Liver (tissue), 8 donors: ENCODE measurements at regions not wholly inside any gene's neighbourhood (a gene's known extent, or its start where the extent isn't known, plus 50 kb on each side); places are given as distances from the start of the nearest gene placed in this dataset.

ENCODE experiments used
- DNase-seq: peaks from one replicate; pipeline ENCODE4 v3.0.0-alpha.2; 2017; ENCODE audit warnings: low spot score
- H3K27ac ChIP-seq, 2 donors: one replicate each; pipeline ENCODE4 v1.7.0; 2013; ENCODE audit warnings: inconsistent platforms in 2 of 2, low read length in 2 of 2, control low read depth in 1 of 2, low read depth in 1 of 2, mild to moderate bottlenecking in 1 of 2
- H3K27me3 ChIP-seq, 4 donors: one replicate each; pipeline versions ENCODE4 v1.6.1 to v1.7.0; 2013; ENCODE audit warnings: low read length in 3 of 4, inconsistent platforms in 1 of 4, mild to moderate bottlenecking in 1 of 4, moderate library complexity in 1 of 4; ENCODE audit not compliant: control insufficient read depth in 4 of 4, insufficient read depth in 4 of 4
- H3K36me3 ChIP-seq, 4 donors: one replicate each; pipeline versions ENCODE4 v1.6.1 to v1.7.0; 2013; ENCODE audit warnings: low read length in 3 of 4, mild to moderate bottlenecking in 3 of 4, low read depth in 1 of 4, moderate library complexity in 1 of 4; ENCODE audit not compliant: control insufficient read depth in 4 of 4, insufficient read depth in 3 of 4
- H3K4me1 ChIP-seq, 4 donors: one replicate each; pipeline versions ENCODE4 v1.6.1 to v1.7.0; 2013; ENCODE audit warnings: low read length in 3 of 4, mild to moderate bottlenecking in 3 of 4, moderate library complexity in 1 of 4; ENCODE audit not compliant: control insufficient read depth in 4 of 4, insufficient read depth in 4 of 4
- H3K4me3 ChIP-seq, 3 donors: one replicate each; pipeline versions ENCODE4 v1.6.1 to v1.7.0; 2013; ENCODE audit warnings: low read length in 3 of 3, control low read depth in 1 of 3, low read depth in 1 of 3, mild to moderate bottlenecking in 1 of 3
- H3K9ac ChIP-seq, 2 donors: one replicate each; pipeline ENCODE4 v1.7.0; 2013; ENCODE audit warnings: low read length in 2 of 2, mild to moderate bottlenecking in 2 of 2, moderate library complexity in 2 of 2, control low read depth in 1 of 2, low read depth in 1 of 2
- H3K9me3 ChIP-seq, 4 donors: one replicate each; pipeline versions ENCODE4 v1.6.1 to v1.7.0; 2013; ENCODE audit warnings: low read length in 3 of 4; ENCODE audit not compliant: control insufficient read depth in 4 of 4
- ATF3 ChIP-seq: IDR thresholded peaks from 2 replicates; pipeline ENCODE4 v1.6.1; 2016; ENCODE audit warnings: antibody characterized with exemption
- CTCF ChIP-seq: fragments of 150-350 bp; IDR thresholded peaks from 2 replicates; pipeline ENCODE4 v1.5.1; 2017; ENCODE audit warnings: improper control_type of control experiment, low read depth, low read length; ENCODE audit not compliant: missing input control
- EGR1 ChIP-seq, 2 donors: IDR thresholded peaks; 2 replicates each; pipeline ENCODE4 v1.6.1; 2016 to 2018; ENCODE audit warnings: antibody characterized with exemption in 2 of 2, low read depth in 2 of 2
- FOXA1 ChIP-seq: IDR thresholded peaks from 2 replicates; pipeline ENCODE4 v1.6.1; 2016; ENCODE audit warnings: antibody characterized with exemption
- GABPA ChIP-seq, 2 donors: IDR thresholded peaks in 1 of 2; conservative IDR thresholded peaks in 1 of 2; 2 replicates each; pipeline ENCODE4 v1.6.1; 2016; ENCODE audit warnings: antibody characterized with exemption in 2 of 2, mild to moderate bottlenecking in 1 of 2, moderate library complexity in 1 of 2
- HNF4A ChIP-seq, 2 donors: conservative IDR thresholded peaks; 2 replicates each; pipeline ENCODE4 v1.6.1; 2016; ENCODE audit warnings: antibody characterized with exemption in 2 of 2, mild to moderate bottlenecking in 2 of 2
- HNF4G ChIP-seq: IDR thresholded peaks from 2 replicates; pipeline ENCODE4 v1.6.1; 2016; ENCODE audit warnings: antibody characterized with exemption
- JUND ChIP-seq, 2 donors: IDR thresholded peaks; 2 replicates each; pipeline ENCODE4 v1.6.1; 2016; ENCODE audit warnings: antibody characterized with exemption in 2 of 2
- NR2F2 ChIP-seq: IDR thresholded peaks from 2 replicates; pipeline ENCODE4 v1.6.1; 2016; ENCODE audit warnings: antibody characterized with exemption
- RAD21 ChIP-seq, 2 donors: IDR thresholded peaks; 2 replicates each; pipeline ENCODE4 v1.6.1; 2016; ENCODE audit warnings: antibody characterized with exemption in 2 of 2, mild to moderate bottlenecking in 2 of 2
- RXRA ChIP-seq, 2 donors: IDR thresholded peaks; 2 replicates each; pipeline ENCODE4 v1.6.1; 2017 to 2018; ENCODE audit warnings: antibody characterized with exemption in 2 of 2, mild to moderate bottlenecking in 1 of 2
- SP1 ChIP-seq: IDR thresholded peaks from 2 replicates; pipeline ENCODE4 v1.6.1; 2018; ENCODE audit warnings: antibody characterized with exemption, mild to moderate bottlenecking
- TAF1 ChIP-seq: conservative IDR thresholded peaks from 2 replicates; pipeline ENCODE4 v1.6.1; 2016; ENCODE audit warnings: antibody characterized with exemption, mild to moderate bottlenecking
- YY1 ChIP-seq: IDR thresholded peaks from 2 replicates; pipeline ENCODE4 v1.6.1; 2016; ENCODE audit warnings: antibody characterized with exemption, mild to moderate bottlenecking
- WGBS: extraction: QIAGEN DNeasy Blood & Tissue Kit; methylation state at CpG from one replicate; pipeline ENCODE4 v1.1.7; 2013; 5-methylcytosine and 5-hydroxymethylcytosine counted together
- TF ChIP-seq, protein P1 (sequence below): IDR thresholded peaks from 2 replicates; pipeline ENCODE4 v1.6.1; 2016; ENCODE audit warnings: antibody characterized with exemption
- TF ChIP-seq, protein P2 (sequence below): IDR thresholded peaks from 2 replicates; pipeline ENCODE4 v1.6.1; 2016; ENCODE audit warnings: antibody characterized with exemption, mild to moderate bottlenecking
- donor health status: healthy.
- donor health status: healthy.
- donor health status: healthy.
- donor health status: healthy.
- donor health status: healthy.

- no peaks in the 10 kb centered on the region for H3K9me3 ChIP-seq
- no peak overlapping the region for H3K27ac ChIP-seq
- DNase-seq: no peak
- H3K4me3 ChIP-seq: no peak overlapping the region
- no peaks in the 10 kb centered on the region for H3K27me3 ChIP-seq
- H3K4me1 ChIP-seq: no peaks in the 10 kb centered on the region
- TF ChIP-seq, protein P1, sequence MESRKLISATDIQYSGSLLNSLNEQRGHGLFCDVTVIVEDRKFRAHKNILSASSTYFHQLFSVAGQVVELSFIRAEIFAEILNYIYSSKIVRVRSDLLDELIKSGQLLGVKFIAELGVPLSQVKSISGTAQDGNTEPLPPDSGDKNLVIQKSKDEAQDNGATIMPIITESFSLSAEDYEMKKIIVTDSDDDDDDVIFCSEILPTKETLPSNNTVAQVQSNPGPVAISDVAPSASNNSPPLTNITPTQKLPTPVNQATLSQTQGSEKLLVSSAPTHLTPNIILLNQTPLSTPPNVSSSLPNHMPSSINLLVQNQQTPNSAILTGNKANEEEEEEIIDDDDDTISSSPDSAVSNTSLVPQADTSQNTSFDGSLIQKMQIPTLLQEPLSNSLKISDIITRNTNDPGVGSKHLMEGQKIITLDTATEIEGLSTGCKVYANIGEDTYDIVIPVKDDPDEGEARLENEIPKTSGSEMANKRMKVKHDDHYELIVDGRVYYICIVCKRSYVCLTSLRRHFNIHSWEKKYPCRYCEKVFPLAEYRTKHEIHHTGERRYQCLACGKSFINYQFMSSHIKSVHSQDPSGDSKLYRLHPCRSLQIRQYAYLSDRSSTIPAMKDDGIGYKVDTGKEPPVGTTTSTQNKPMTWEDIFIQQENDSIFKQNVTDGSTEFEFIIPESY: no peak
- TF ChIP-seq NR2F2 (no peak), CTCF (no peak), HNF4A (conservative IDR thresholded peaks at IDR 0.05) (no peak), TAF1 (no peak), GABPA (IDR thresholded peaks at IDR 0.05 in 1 of 2, conservative IDR thresholded peaks at IDR 0.05 in 1 of 2) (no peak), JUND (IDR thresholded peaks at IDR 0.05) (no peak), RXRA (IDR thresholded peaks at IDR 0.05) (no peak), EGR1 (IDR thresholded peaks at IDR 0.05; ENCODE audit: low read depth in 2 of 2) (no peak), FOXA1 (no peak)
- TF ChIP-seq, protein P2, sequence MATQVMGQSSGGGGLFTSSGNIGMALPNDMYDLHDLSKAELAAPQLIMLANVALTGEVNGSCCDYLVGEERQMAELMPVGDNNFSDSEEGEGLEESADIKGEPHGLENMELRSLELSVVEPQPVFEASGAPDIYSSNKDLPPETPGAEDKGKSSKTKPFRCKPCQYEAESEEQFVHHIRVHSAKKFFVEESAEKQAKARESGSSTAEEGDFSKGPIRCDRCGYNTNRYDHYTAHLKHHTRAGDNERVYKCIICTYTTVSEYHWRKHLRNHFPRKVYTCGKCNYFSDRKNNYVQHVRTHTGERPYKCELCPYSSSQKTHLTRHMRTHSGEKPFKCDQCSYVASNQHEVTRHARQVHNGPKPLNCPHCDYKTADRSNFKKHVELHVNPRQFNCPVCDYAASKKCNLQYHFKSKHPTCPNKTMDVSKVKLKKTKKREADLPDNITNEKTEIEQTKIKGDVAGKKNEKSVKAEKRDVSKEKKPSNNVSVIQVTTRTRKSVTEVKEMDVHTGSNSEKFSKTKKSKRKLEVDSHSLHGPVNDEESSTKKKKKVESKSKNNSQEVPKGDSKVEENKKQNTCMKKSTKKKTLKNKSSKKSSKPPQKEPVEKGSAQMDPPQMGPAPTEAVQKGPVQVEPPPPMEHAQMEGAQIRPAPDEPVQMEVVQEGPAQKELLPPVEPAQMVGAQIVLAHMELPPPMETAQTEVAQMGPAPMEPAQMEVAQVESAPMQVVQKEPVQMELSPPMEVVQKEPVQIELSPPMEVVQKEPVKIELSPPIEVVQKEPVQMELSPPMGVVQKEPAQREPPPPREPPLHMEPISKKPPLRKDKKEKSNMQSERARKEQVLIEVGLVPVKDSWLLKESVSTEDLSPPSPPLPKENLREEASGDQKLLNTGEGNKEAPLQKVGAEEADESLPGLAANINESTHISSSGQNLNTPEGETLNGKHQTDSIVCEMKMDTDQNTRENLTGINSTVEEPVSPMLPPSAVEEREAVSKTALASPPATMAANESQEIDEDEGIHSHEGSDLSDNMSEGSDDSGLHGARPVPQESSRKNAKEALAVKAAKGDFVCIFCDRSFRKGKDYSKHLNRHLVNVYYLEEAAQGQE: no peak
- no peak overlapping the region for H3K9ac ChIP-seq
- 98% methylated on average over 1 of the region's 1 CpG for WGBS
- H3K36me3 ChIP-seq: no peaks in the 10 kb centered on the region
Observed at GRCh38 chr6:69623357-69623756, 173.5 kb downstream of the LMBRD1 start.

DNA sequence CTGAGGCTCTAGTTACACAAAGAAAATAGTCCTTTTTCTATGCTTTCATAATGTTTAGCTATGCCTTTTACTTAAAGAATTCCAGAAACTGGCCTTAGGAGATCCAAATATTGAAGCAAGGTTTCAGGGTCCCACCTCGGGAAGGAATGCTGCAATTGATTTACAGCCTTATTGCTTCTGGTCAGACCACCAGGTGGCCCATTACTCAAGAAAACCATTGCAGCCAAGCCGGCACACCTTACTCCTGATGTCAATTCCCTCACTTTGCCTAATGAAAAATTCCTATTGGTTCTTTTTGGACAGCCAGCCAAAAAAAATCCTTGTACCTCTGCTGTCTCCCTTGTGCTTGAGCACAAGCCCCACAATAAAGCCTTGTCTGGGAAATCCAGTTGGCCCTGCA lies 173.9 kb downstream of the LMBRD1 start:
- Histone ChIP-seq H3K9me3 (no peaks in the 10 kb centered on the region), H3K9ac (no peak overlapping the region), H3K27me3 (no peaks in the 10 kb centered on the region), H3K4me1 (no peaks in the 10 kb centered on the region), H3K27ac (no peak overlapping the region), H3K4me3 (no peak overlapping the region), H3K36me3 (no peaks in the 10 kb centered on the region)
- WGBS: 57% methylated on average over 2 of the region's 2 CpGs
- DNase-seq: no peak
- no peak for TF ChIP-seq GABPA (IDR thresholded peaks at IDR 0.05 in 1 of 2, conservative IDR thresholded peaks at IDR 0.05 in 1 of 2)
- TF ChIP-seq HNF4G: no peak
- TF ChIP-seq FOXA1: no peak
- no peak for TF ChIP-seq JUND (IDR thresholded peaks at IDR 0.05)
- TF ChIP-seq YY1: no peak
- TF ChIP-seq, protein P2: no peak
- TF ChIP-seq, protein P1: no peak
- TF ChIP-seq RAD21 (IDR thresholded peaks at IDR 0.05): no peak
- no peak for TF ChIP-seq SP1
- no peak for TF ChIP-seq ATF3
- no peak for TF ChIP-seq TAF1
- no peak for TF ChIP-seq NR2F2
- no peak for TF ChIP-seq RXRA (IDR thresholded peaks at IDR 0.05)
- TF ChIP-seq EGR1 (IDR thresholded peaks at IDR 0.05; ENCODE audit: low read depth in 2 of 2): no peak
- no peak for TF ChIP-seq HNF4A (conservative IDR thresholded peaks at IDR 0.05)
